VCaP (cell line): ENCODE measurements at regions not wholly inside any gene's neighbourhood (a gene's known extent, or its start where the extent isn't known, plus 50 kb on each side); places are given as distances from the start of the nearest gene placed in this dataset.

Experiments used
- H3K27ac ChIP-seq: fragments of 450-650 bp; 2 replicates; pipeline ENCODE4 v1.5.1; 2017
- TF ChIP-seq, protein P1 (sequence below): fragments of 450-650 bp; conservative IDR thresholded peaks from 2 replicates; pipeline ENCODE4 v1.5.1; 2017; ENCODE audit warnings: mild to moderate bottlenecking, moderate library complexity

DNA sequence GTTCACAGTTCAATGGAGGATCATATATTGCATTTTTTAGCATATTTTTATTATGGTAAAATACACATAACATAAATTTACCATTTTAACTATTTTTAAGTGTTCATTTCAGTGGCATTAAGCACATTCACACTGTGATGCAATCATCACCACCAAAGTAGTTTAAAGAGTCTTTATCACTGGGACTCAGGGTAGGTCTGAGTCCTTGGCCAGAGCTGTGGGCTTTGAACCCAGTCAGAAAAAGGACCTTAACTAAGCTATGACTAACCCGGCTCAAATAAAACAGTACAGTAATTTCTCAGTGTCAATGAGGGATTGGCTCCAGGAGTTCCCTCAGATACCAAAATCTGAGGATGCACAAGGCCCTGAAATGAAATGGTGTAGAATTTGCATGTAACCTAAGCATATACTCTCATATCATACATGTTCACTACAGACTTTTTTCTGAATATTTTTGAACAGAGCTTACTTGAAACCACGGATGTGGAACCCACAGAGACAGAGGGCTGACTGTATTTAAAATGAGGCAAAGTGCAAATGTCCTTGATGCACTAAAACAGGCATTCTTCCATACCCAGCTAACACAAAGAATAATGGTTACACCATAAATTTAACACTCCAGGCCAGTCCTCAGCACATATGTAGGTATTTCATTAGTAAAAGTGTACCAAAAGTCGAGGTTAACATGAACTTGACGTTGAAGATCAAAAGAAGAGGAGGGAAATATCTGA lies 246.2 kb downstream of the LNPK start:
- TF ChIP-seq, protein P1, sequence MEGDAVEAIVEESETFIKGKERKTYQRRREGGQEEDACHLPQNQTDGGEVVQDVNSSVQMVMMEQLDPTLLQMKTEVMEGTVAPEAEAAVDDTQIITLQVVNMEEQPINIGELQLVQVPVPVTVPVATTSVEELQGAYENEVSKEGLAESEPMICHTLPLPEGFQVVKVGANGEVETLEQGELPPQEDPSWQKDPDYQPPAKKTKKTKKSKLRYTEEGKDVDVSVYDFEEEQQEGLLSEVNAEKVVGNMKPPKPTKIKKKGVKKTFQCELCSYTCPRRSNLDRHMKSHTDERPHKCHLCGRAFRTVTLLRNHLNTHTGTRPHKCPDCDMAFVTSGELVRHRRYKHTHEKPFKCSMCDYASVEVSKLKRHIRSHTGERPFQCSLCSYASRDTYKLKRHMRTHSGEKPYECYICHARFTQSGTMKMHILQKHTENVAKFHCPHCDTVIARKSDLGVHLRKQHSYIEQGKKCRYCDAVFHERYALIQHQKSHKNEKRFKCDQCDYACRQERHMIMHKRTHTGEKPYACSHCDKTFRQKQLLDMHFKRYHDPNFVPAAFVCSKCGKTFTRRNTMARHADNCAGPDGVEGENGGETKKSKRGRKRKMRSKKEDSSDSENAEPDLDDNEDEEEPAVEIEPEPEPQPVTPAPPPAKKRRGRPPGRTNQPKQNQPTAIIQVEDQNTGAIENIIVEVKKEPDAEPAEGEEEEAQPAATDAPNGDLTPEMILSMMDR = no peak
- no peak overlapping the region for H3K27ac ChIP-seq

DNA sequence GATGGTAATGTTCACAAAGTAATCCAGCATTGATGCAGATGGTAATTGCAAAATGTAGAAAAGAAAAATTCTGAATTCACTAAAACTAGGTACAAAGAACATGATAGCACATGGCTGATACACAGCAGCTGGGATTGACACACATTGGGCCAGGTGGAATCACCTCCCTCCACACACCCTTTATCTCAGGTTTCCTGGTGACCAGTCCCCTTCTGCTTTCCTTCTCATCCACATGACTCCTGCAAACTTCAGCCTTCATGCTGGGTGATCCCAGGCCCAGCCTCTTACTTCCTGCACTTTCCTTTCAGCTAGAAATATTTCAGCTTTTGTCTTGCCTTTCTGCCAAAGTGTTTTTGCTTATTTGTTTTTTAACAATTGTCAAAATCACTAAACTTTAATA lies 246.9 kb downstream of the LNPK start:
- TF ChIP-seq, protein P1 = no peak

DNA sequence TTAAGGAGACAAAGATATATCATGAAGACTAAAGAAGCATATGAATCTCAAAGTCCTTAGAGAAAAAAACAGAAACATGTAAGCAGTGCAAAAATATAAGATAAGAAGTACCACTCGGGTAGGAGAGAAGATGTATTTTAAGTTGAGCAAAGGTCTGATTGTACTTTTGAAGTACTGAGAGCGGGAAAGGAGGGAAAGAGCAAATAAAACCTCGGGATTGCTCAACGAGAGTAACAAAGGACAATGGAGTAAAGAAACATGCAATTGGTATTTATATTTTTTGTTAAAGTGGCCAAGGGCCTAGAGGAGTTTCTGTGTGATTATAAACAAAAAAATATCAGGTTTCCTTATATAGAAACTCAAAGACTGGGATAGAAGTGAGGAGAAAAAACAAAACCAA lies 251.9 kb downstream of the LNPK start:
- TF ChIP-seq, protein P1 = no peak
- H3K27ac ChIP-seq = no peak overlapping the region

More for the DNA sequence above, 246.9 kb downstream of the LNPK start:
- H3K27ac ChIP-seq = no peak overlapping the region

DNA sequence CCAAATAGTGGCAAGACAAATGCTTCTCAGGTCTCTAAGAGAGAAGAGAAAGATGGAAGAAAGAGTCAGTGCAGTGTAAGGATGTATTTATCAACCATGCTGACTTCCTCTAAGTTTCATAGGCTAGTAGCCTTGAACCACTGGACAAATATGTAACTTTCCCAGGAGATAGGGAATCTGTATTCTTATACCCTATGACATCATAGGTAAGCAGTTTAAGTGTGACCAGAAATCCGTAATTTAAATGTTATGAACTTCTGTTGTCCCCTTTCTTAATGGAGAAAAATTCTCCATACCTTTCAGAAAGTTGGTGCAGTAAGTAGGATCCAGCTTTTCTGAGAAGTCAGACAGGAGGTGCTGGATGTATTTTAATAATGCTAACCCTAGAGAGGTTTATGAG lies 256.2 kb downstream of the LNPK start:
- no peak overlapping the region for H3K27ac ChIP-seq
- TF ChIP-seq, protein P1 = no peak

DNA sequence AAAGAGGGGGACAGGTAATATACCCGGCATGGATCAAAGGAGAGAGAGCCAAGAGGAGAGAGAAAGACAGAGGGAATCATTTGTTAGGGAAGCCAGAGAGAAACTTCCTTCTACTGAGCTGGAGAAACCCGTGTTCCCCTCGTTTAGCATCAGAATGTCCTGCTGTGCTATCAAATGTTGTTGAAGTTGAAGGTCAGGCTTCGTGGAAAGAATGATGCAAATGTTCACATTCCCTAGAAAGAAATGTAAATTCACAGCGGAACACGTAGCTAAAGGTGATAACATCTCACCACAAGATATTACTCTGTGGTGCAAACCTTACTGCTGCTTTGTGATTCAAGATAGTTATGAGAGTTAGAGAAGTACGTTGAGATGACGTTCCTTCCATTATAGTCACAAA lies 258.1 kb downstream of the LNPK start:
- H3K27ac ChIP-seq = no peak overlapping the region
- TF ChIP-seq, protein P1 = no peak

DNA sequence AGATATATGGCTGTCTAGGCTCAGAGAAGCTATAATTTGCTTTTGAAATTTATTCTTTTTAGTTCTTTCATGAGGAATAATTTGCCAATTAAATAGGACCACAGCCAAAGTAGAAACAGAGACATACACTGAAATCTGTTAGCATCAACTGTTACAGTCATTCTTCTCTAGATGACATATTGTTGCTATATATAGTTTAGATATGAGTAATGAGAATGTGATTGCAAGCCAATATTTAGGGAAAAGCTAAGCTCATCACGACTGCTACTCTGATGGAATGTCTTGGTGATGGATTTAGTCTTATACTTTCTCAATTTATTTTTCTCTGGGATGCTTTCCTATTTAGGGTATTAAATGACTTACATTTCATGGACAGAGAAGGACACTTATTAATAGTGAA lies 259.1 kb downstream of the LNPK start:
- TF ChIP-seq, protein P1 = no peak
- H3K27ac ChIP-seq = no peak overlapping the region

DNA sequence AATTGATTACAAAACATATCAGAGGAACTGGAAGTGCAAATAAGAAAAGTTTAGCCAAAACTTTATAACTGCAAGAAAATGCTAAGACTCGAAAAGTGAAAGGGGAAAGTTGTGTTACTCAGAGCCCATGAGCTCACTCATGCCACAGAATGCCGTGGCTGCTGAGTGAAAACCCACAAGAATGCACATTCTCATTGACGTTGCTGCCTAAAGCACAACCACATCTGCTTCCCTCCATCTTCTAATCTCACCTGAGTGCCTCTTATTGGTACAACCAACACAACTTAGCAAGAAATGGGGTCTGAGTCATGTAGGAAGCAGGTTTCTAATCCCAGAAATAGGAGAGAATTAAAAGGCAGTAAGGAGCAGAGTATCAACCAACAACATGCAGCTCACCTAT lies 259.7 kb downstream of the LNPK start:
- H3K27ac ChIP-seq = no peak overlapping the region

More for the DNA sequence above, 259.7 kb downstream of the LNPK start:
- TF ChIP-seq, protein P1 = no peak
